Neuronal stem cell (in vitro differentiated cells): ENCODE measurements at regions not wholly inside any gene's neighbourhood (a gene's known extent, or its start where the extent isn't known, plus 50 kb on each side); places are given as distances from the start of the nearest gene placed in this dataset.
A peak's percentile ranks its signal among the peaks of the same experiment; 100 is the strongest.

Experiments
- DNase-seq: peaks from one replicate; pipeline ENCODE4 v3.0.0-alpha.2; 2013; ENCODE audit warnings: low spot score
- H2AFZ ChIP-seq: one replicate; pipeline ENCODE4 v1.6.1; 2013; ENCODE audit warnings: mild to moderate bottlenecking, low read length, inconsistent platforms
- H2AK5ac ChIP-seq: 2 replicates; pipeline ENCODE4 v1.6.1; 2013; ENCODE audit warnings: low read depth, mild to moderate bottlenecking, inconsistent platforms, low read length, moderate library complexity, mixed read lengths
- H2BK120ac ChIP-seq: 2 replicates; pipeline ENCODE4 v1.6.1; 2013; ENCODE audit warnings: low read depth, mild to moderate bottlenecking, inconsistent platforms, low read length, moderate library complexity, mixed read lengths
- H2BK12ac ChIP-seq: one replicate; pipeline ENCODE4 v1.6.1; 2013; ENCODE audit warnings: low read length, inconsistent platforms
- H2BK15ac ChIP-seq: 2 replicates; pipeline ENCODE4 v1.6.1; 2013; ENCODE audit warnings: mild to moderate bottlenecking, low read length, inconsistent platforms, mixed read lengths
- H2BK5ac ChIP-seq: one replicate; pipeline ENCODE4 v1.6.1; 2013; ENCODE audit warnings: inconsistent platforms, mild to moderate bottlenecking, low read length, moderate library complexity
- H3K14ac ChIP-seq: one replicate; pipeline ENCODE4 v1.6.1; 2013; ENCODE audit warnings: low read length, inconsistent platforms
- H3K18ac ChIP-seq: 2 replicates; pipeline ENCODE4 v1.6.1; 2013; ENCODE audit warnings: low read length, inconsistent platforms
- H3K23ac ChIP-seq: 2 replicates; pipeline ENCODE4 v1.6.1; 2013; ENCODE audit warnings: low read depth, mild to moderate bottlenecking, mixed read lengths, low read length, inconsistent platforms; ENCODE audit not compliant: poor library complexity
- H3K27ac ChIP-seq: replicated peaks from 3 replicates; pipeline ENCODE4 v1.5.1; 2013; ENCODE audit warnings: low read length, inconsistent platforms
- H3K27me3 ChIP-seq, 3 experiments: 2 replicates each; pipeline ENCODE4 v1.6.1; 2013; ENCODE audit warnings: low read length in 3 of 3, mild to moderate bottlenecking in 2 of 3, inconsistent platforms in 1 of 3, low read depth in 1 of 3, mixed read lengths in 1 of 3, moderate library complexity in 1 of 3; ENCODE audit not compliant: control insufficient read depth in 3 of 3, insufficient read depth in 3 of 3
- H3K36me3 ChIP-seq, 2 donors: replicated peaks in 1 of 2; 2 replicates each; pipeline ENCODE4 v1.6.1; 2013; ENCODE audit warnings: low read length in 2 of 2; ENCODE audit not compliant: control insufficient read depth in 2 of 2, insufficient read depth in 2 of 2
- H3K4ac ChIP-seq: 2 replicates; pipeline ENCODE4 v1.6.1; 2013; ENCODE audit warnings: inconsistent platforms, mild to moderate bottlenecking, low read length, moderate library complexity
- H3K4me1 ChIP-seq, 2 donors: 1 replicate in 1 of 2; 2 replicates in 1 of 2; pipeline ENCODE4 v1.6.1; 2013; ENCODE audit warnings: low read length in 2 of 2, low read depth in 1 of 2; ENCODE audit not compliant: control insufficient read depth in 2 of 2, insufficient read depth in 1 of 2
- H3K4me2 ChIP-seq: one replicate; pipeline ENCODE4 v1.6.1; 2013; ENCODE audit warnings: mild to moderate bottlenecking, low read length, inconsistent platforms; ENCODE audit not compliant: insufficient read depth, poor library complexity, severe bottlenecking
- H3K4me3 ChIP-seq, 2 donors: 2 replicates each; pipeline ENCODE4 v1.5.1; 2013; ENCODE audit warnings: low read length in 2 of 2, mild to moderate bottlenecking in 2 of 2, inconsistent platforms in 1 of 2, moderate library complexity in 1 of 2
- H3K79me1 ChIP-seq: one replicate; pipeline ENCODE4 v1.6.1; 2013; ENCODE audit warnings: low read depth, mild to moderate bottlenecking, inconsistent platforms, low read length, moderate library complexity
- H3K9ac ChIP-seq: one replicate; pipeline ENCODE4 v1.6.1; 2013; ENCODE audit warnings: mild to moderate bottlenecking, low read depth, low read length, inconsistent platforms; ENCODE audit not compliant: poor library complexity
- H3K9me3 ChIP-seq, 2 donors: replicated peaks in 1 of 2; 2 replicates each; pipeline versions ENCODE3 to v1.6.1; 2013; ENCODE audit warnings: low read length in 2 of 2, mild to moderate bottlenecking in 2 of 2, inconsistent platforms in 1 of 2, low read depth in 1 of 2, mixed read lengths in 1 of 2, moderate library complexity in 1 of 2; ENCODE audit not compliant: control insufficient read depth in 2 of 2, insufficient read depth in 1 of 2
- H4K8ac ChIP-seq: one replicate; pipeline ENCODE4 v1.6.1; 2013; ENCODE audit warnings: low read depth, mild to moderate bottlenecking, inconsistent platforms, low read length, moderate library complexity
- H4K91ac ChIP-seq: one replicate; pipeline ENCODE4 v1.6.1; 2013; ENCODE audit warnings: low read length, low read depth, mild to moderate bottlenecking, inconsistent platforms; ENCODE audit not compliant: poor library complexity
- WGBS, 2 donors: extraction: QIAGEN DNeasy Blood & Tissue Kit; methylation state at CpG; one replicate each; pipeline ENCODE4 v1.1.7; 2013; ENCODE audit warnings: missing lambda C conversion rate in 2 of 2, mixed read lengths in 1 of 2; ENCODE audit not compliant: insufficient read length in 2 of 2, insufficient replicate concordance in 1 of 2; ENCODE audit errors: extremely low coverage in 2 of 2; 5-methylcytosine and 5-hydroxymethylcytosine counted together

DNA sequence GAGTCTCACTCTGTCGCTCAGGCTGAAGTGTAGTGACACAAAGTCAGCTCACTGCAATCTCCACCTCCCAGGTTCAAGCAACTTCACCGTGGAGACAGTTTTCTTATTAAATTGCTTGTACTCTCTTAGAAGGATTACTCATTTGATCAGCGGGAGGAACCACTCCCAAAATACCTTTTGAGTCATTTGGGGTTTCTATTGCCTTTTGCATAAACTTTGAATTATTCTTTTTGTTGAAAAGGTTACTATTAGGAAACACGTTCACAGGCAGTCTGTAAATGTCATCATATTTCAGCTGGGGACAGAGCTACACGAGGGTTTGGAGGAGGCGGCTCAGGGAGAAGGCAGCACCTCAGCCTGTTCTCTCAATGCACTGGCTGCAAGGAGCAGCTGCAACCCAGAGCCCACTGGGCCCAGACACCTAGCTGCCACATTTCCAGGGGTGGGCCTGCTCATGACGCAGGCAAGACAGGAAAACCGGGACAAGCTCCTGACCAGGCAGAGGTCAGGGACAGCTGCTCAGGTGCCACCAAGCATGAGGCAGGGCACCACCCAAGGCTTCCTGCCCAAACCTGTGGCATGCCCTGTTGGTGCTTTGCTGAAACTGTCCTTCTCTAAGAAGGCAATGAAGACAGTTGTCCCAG is 205.9 kb downstream of the BMP7 start:
- Histone ChIP-seq H3K27ac (no peak overlapping the region), H2BK120ac (no peak overlapping the region), H4K91ac (no peak overlapping the region), H3K4me1 (no peaks in the 10 kb centered on the region), H3K4me2 (no peak overlapping the region), H3K18ac (no peak overlapping the region), H3K27me3 (peaks cover 0 to 34% (median 4%) of the 10 kb centered on the region in 3 experiments), H2BK5ac (no peak overlapping the region), H2AK5ac (no peak overlapping the region), H3K4ac (no peak overlapping the region), H2BK15ac (no peak overlapping the region), H3K36me3 (no peaks in the 10 kb centered on the region), H4K8ac (no peak overlapping the region), H3K9ac (no peak overlapping the region), H3K79me1 (no peaks in the 10 kb centered on the region), H2BK12ac (peak overlapping the region; percentile 7), H2AFZ (no peak overlapping the region), H3K23ac (no peak overlapping the region), H3K14ac (no peak overlapping the region), H3K9me3 (no peaks in the 10 kb centered on the region), H3K4me3 (no peak overlapping the region)
- no peak for DNase-seq
- WGBS, 2 donors = no CpG with 5 or more reads among the region's 8 CpGs

- H2BK15ac ChIP-seq = no peak overlapping the region
- no peak overlapping the region for H2BK5ac ChIP-seq
- no peak overlapping the region for H3K4ac ChIP-seq
- no peak overlapping the region for H3K4me3 ChIP-seq
- DNase-seq = peak; percentile 57
- H3K27ac ChIP-seq = no peak overlapping the region
- no peaks in the 10 kb centered on the region for H3K9me3 ChIP-seq
- H3K79me1 ChIP-seq = no peaks in the 10 kb centered on the region
- H3K18ac ChIP-seq = no peak overlapping the region
- H2BK12ac ChIP-seq = no peak overlapping the region
- H3K4me2 ChIP-seq = no peak overlapping the region
- H2BK120ac ChIP-seq = no peak overlapping the region
- no peak overlapping the region for H2AFZ ChIP-seq
- peaks cover 0 to 2% of the 10 kb centered on the region in 2 donors for H3K4me1 ChIP-seq
- peaks cover 0 to 32% (median 4%) of the 10 kb centered on the region in 3 experiments for H3K27me3 ChIP-seq
- H2AK5ac ChIP-seq = no peak overlapping the region
- no CpG with 5 or more reads among the region's 14 CpGs for WGBS, 2 donors
- no peaks in the 10 kb centered on the region for H3K36me3 ChIP-seq
- no peak overlapping the region for H4K91ac ChIP-seq
- no peak overlapping the region for H3K9ac ChIP-seq
- H3K14ac ChIP-seq = no peak overlapping the region
- H4K8ac ChIP-seq = no peak overlapping the region
- H3K23ac ChIP-seq = no peak overlapping the region
Observed at GRCh38 chr20:57061051-57061900, 205.2 kb downstream of the BMP7 start.

- no peak overlapping the region for H2AFZ ChIP-seq
- peaks cover 0 to 2% of the 10 kb centered on the region in 2 donors for H3K4me1 ChIP-seq
- H3K4ac ChIP-seq = no peak overlapping the region
- no peaks in the 10 kb centered on the region for H3K79me1 ChIP-seq
- H3K9me3 ChIP-seq = no peaks in the 10 kb centered on the region
- no CpG with 5 or more reads among the region's 4 CpGs for WGBS, 2 donors
- H2BK12ac ChIP-seq = no peak overlapping the region
- no peak overlapping the region for H3K14ac ChIP-seq
- H3K9ac ChIP-seq = no peak overlapping the region
- no peak overlapping the region for H4K8ac ChIP-seq
- no peaks in the 10 kb centered on the region for H3K36me3 ChIP-seq
- no peak overlapping the region for H3K27ac ChIP-seq
- no peak overlapping the region for H2BK15ac ChIP-seq
- H3K4me2 ChIP-seq = no peak overlapping the region
- no peak overlapping the region for H4K91ac ChIP-seq
- no peak overlapping the region for H2BK5ac ChIP-seq
- no peak overlapping the region for H2AK5ac ChIP-seq
- no peak overlapping the region for H3K18ac ChIP-seq
- H2BK120ac ChIP-seq = no peak overlapping the region
- H3K27me3 ChIP-seq = peaks cover 0 to 36% (median 4%) of the 10 kb centered on the region in 3 experiments
- H3K4me3 ChIP-seq = no peak overlapping the region
- no peak overlapping the region for H3K23ac ChIP-seq
- DNase-seq = no peak
Observed at GRCh38 chr20:57062241-57062640, 204.2 kb downstream of the BMP7 start.

DNA sequence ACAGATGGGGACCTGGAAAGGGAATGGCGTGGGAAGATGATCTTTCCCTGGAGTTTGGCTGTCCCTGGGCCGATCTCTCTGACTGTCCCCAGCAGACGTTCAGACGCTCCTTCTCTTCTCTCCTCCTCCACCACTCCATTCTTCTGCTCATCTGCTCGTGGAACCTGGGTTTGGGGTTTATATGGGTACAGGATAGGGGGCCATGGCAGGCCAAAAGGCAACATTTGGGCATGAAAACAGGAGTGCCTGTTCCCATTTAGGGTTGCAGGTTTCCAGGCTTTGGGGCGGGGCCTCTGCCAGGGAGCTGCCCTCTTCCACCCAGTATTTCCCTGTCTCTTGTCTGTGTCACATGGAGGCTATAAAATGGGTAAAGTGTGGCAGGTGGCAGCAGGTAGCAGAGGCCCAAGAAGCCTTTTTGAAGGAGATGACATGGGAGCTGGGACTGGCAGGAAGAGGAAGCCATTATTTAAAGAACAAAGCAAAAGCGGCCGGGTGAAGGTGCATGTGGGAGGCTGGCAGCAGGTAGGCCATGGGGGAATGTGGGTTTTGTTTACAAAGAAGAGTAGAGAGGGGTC is 203.7 kb downstream of the BMP7 start:
- H3K36me3 ChIP-seq = no peaks in the 10 kb centered on the region
- no peak overlapping the region for H2AFZ ChIP-seq
- H3K4me1 ChIP-seq = peaks cover 0 to 2% of the 10 kb centered on the region in 2 donors
- no peak overlapping the region for H2BK12ac ChIP-seq
- H2BK5ac ChIP-seq = no peak overlapping the region
- H3K23ac ChIP-seq = no peak overlapping the region
- H3K14ac ChIP-seq = no peak overlapping the region
- H2BK15ac ChIP-seq = no peak overlapping the region
- H3K4me2 ChIP-seq = no peak overlapping the region
- H3K27me3 ChIP-seq = peaks cover 0 to 36% (median 4%) of the 10 kb centered on the region in 3 experiments
- H2AK5ac ChIP-seq = no peak overlapping the region
- H4K91ac ChIP-seq = no peak overlapping the region
- DNase-seq = no peak
- no CpG with 5 or more reads among the region's 8 CpGs for WGBS, 2 donors
- no peak overlapping the region for H4K8ac ChIP-seq
- H3K9ac ChIP-seq = no peak overlapping the region
- no peak overlapping the region for H3K4ac ChIP-seq
- no peak overlapping the region for H2BK120ac ChIP-seq
- H3K18ac ChIP-seq = no peak overlapping the region
- H3K27ac ChIP-seq = no peak overlapping the region
- no peak overlapping the region for H3K4me3 ChIP-seq
- H3K9me3 ChIP-seq = no peaks in the 10 kb centered on the region
- no peaks in the 10 kb centered on the region for H3K79me1 ChIP-seq
